ENCODE measurements at regions not wholly inside any gene's neighbourhood (a gene's known extent, or its start where the extent isn't known, plus 50 kb on each side); places are given as distances from the start of the nearest gene placed in this dataset.
"Not testable (repeated sequence)": the region's sequence is repeated elsewhere in the genome, so short reads cannot be mapped to it uniquely, and the experiment has no call there.

DNA sequence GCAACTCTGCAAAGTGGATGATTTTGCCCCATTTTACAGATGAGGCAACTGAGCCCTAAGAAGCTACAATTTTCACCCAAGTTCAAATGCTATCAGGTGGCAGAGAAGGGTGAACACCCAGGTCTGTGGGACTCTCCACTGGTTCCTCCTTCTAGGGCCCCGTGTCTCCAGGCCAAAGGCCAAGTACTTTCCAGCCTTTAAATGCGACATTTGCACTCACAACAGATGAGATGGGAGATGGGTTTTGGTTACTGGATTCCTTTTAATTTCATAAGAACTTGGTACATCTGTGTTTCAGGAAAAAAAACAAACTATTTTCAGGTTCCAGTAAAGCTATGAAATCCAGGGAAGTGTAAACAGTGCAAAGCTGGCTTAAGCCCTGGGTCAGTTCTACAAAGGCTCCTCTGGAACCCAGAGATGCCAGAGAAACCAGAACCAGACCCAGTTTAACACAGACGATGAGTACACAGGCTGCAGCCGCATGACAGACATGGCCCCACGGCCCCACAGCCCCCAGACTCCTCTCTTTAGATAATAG, 361.7 kb downstream of the ANAPC1 start:
- Histone ChIP-seq H2AFZ (no peak overlapping the region), H3K4me3 (no peak overlapping the region), H3K79me2 (no peaks in the 10 kb centered on the region), H3K27me3 (no peaks in the 10 kb centered on the region), H3K9me3 (ENCODE audit: low read depth) (no peaks in the 10 kb centered on the region), H3K4me2 (peak overlapping the region; percentile 19), H3K36me3 (replicated peaks; ENCODE audit: insufficient read depth, low read depth) (no peaks in the 10 kb centered on the region), H3K9me2 (replicated peaks; ENCODE audit: insufficient read depth) (no peaks in the 10 kb centered on the region), H3K27ac (peak overlapping the region; percentile 36), H3K4me1 (ENCODE audit: insufficient read depth) (peaks cover 8% of the 10 kb centered on the region), H4K20me1 (ENCODE audit: insufficient read depth, poor library complexity, severe bottlenecking) (no peaks in the 10 kb centered on the region)
- DNase-seq (ENCODE audit: low spot score) = peak; percentile 22
- TF ChIP-seq CTCF (IDR thresholded peaks at IDR 0.05; ENCODE audit: poor library complexity) (no peak), EZH2 (IDR thresholded peaks at IDR 0.05; ENCODE audit: borderline replicate concordance) (no peak), EZH2phosphoT487 (IDR thresholded peaks at IDR 0.05; ENCODE audit: low read depth, severe bottlenecking, unreplicated experiment) (no peak)
- WGBS (ENCODE audit: low lambda C conversion rate, missing lambda C conversion rate) = 42% methylated on average over 5 of the region's 5 CpGs

- 67% methylated on average over 12 of the region's 12 CpGs for WGBS (ENCODE audit: low lambda C conversion rate, missing lambda C conversion rate)
- Histone ChIP-seq H3K36me3 (replicated peaks; ENCODE audit: insufficient read depth, low read depth) (no peaks in the 10 kb centered on the region), H3K9me3 (ENCODE audit: low read depth) (no peaks in the 10 kb centered on the region), H3K4me2 (peak overlapping the region; percentile 19), H3K4me3 (no peak overlapping the region), H4K20me1 (ENCODE audit: insufficient read depth, poor library complexity, severe bottlenecking) (no peaks in the 10 kb centered on the region), H3K79me2 (no peaks in the 10 kb centered on the region), H3K4me1 (ENCODE audit: insufficient read depth) (peaks cover 8% of the 10 kb centered on the region), H2AFZ (no peak overlapping the region), H3K27me3 (no peaks in the 10 kb centered on the region), H3K27ac (peak overlapping the region; percentile 13), H3K9me2 (replicated peaks; ENCODE audit: insufficient read depth) (no peaks in the 10 kb centered on the region)
- DNase-seq (ENCODE audit: low spot score) = no peak
- TF ChIP-seq EZH2phosphoT487 (IDR thresholded peaks at IDR 0.05; ENCODE audit: low read depth, severe bottlenecking, unreplicated experiment) (no peak), EZH2 (IDR thresholded peaks at IDR 0.05; ENCODE audit: borderline replicate concordance) (no peak), CTCF (IDR thresholded peaks at IDR 0.05; ENCODE audit: poor library complexity) (no peak)
These were observed 361.0 kb downstream of the ANAPC1 start for GRCh38 chr2:111523009-111523408.

DNA sequence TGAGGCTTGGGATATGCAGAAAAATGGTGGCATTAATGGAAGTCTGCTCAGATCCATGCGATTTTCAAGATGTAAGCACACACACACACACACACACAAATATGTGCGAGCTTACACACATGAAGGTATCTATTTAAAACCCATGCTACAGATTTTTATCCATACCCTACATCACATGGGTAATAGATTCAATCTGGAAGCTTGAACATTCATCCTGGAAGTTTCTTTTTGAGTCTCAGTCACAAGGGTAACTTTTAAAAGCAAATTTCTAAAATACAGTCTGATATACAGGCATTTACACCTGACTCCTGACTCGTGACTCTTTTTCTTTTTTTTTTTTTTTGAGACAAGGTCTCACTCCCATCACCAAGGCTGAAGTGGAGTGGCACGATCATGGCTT, 359.0 kb downstream of the ANAPC1 start:
- not testable (repeated sequence) for H4K20me1 ChIP-seq (ENCODE audit: insufficient read depth, poor library complexity, severe bottlenecking); H3K27ac ChIP-seq; H3K9me2 ChIP-seq (replicated peaks; ENCODE audit: insufficient read depth); H3K79me2 ChIP-seq; H3K9me3 ChIP-seq (ENCODE audit: low read depth); H2AFZ ChIP-seq; H3K4me3 ChIP-seq; H3K4me1 ChIP-seq (ENCODE audit: insufficient read depth); H3K27me3 ChIP-seq; DNase-seq (ENCODE audit: low spot score); H3K4me2 ChIP-seq; H3K36me3 ChIP-seq (replicated peaks; ENCODE audit: insufficient read depth, low read depth)
- WGBS (ENCODE audit: low lambda C conversion rate, missing lambda C conversion rate) = 96% methylated on average over 3 of the region's 4 CpGs

DNA sequence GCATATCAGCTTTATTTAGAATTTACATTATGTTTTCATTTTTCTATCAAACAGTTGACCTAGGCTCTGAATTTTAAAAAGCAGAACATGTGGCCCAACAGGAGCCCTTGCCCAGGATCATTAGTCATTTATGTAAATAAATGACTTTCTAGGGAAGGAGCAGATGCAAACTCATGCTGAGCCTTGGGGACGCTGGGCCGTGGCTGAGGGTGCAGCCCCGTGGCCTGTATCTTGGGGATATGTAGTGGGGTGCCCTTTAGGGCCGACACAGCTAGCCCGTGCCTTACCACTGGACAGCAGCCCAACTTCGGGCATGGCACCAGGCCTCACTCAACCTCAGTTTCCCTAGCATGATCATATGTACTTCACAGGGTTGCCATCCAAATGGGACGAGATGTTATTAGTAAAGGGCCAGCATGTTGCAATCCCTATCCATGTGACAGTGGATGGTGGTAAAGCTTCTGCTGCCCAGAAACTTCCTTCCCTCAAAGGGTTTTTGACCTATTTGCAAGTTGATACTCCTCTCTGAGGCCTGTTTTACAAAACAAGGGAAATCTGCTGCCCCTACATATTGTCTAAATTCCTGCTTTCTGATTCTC, 357.9 kb downstream of the ANAPC1 start:
- H3K4me2 ChIP-seq, H3K27ac ChIP-seq: not testable (repeated sequence)
- 75% methylated on average over 7 of the region's 7 CpGs for whole genome bisulfite sequencing (ENCODE audit: low lambda C conversion rate, missing lambda C conversion rate)

GRCh38 chr2:111527707-111528400, 356.1 kb downstream of the ANAPC1 start:
- not testable (repeated sequence) for H3K9me3 ChIP-seq (ENCODE audit: low read depth); H3K4me1 ChIP-seq (ENCODE audit: insufficient read depth); H4K20me1 ChIP-seq (ENCODE audit: insufficient read depth, poor library complexity, severe bottlenecking); H3K9me2 ChIP-seq (replicated peaks; ENCODE audit: insufficient read depth); H2AFZ ChIP-seq; H3K27ac ChIP-seq; H3K4me3 ChIP-seq; DNase-seq (ENCODE audit: low spot score); H3K4me2 ChIP-seq; H3K36me3 ChIP-seq (replicated peaks; ENCODE audit: insufficient read depth, low read depth); H3K79me2 ChIP-seq; H3K27me3 ChIP-seq
- WGBS (ENCODE audit: low lambda C conversion rate, missing lambda C conversion rate) = 67% methylated on average over 6 of the region's 10 CpGs

More for the DNA sequence above, 357.9 kb downstream of the ANAPC1 start:
- not testable (repeated sequence) for H3K36me3 ChIP-seq (replicated peaks; ENCODE audit: insufficient read depth, low read depth); H4K20me1 ChIP-seq (ENCODE audit: insufficient read depth, poor library complexity, severe bottlenecking); H3K79me2 ChIP-seq; H3K4me1 ChIP-seq (ENCODE audit: insufficient read depth); H3K27me3 ChIP-seq; H3K9me2 ChIP-seq (replicated peaks; ENCODE audit: insufficient read depth); DNase-seq (ENCODE audit: low spot score); H2AFZ ChIP-seq; H3K9me3 ChIP-seq (ENCODE audit: low read depth); H3K4me3 ChIP-seq

GRCh38 chr2:111529022-111529421, 355.0 kb downstream of the ANAPC1 start:
- not testable (repeated sequence) for DNase-seq (ENCODE audit: low spot score); H3K36me3 ChIP-seq (replicated peaks; ENCODE audit: insufficient read depth, low read depth); H4K20me1 ChIP-seq (ENCODE audit: insufficient read depth, poor library complexity, severe bottlenecking); H3K4me1 ChIP-seq (ENCODE audit: insufficient read depth); H3K27ac ChIP-seq; H3K9me3 ChIP-seq (ENCODE audit: low read depth); H3K4me3 ChIP-seq; H3K27me3 ChIP-seq; H3K4me2 ChIP-seq; H3K79me2 ChIP-seq; H2AFZ ChIP-seq; H3K9me2 ChIP-seq (replicated peaks; ENCODE audit: insufficient read depth)
- WGBS (ENCODE audit: low lambda C conversion rate, missing lambda C conversion rate) = 29% methylated on average over 3 of the region's 4 CpGs
